Vagina (tissue), 2 donors: ENCODE measurements at regions not wholly inside any gene's neighbourhood (a gene's known extent, or its start where the extent isn't known, plus 50 kb on each side); places are given as distances from the start of the nearest gene placed in this dataset.

Experiments
- CTCF ChIP-seq, 3 experiments: fragments of 450-650 bp in 2 of 3; fragments of 200-600 bp in 1 of 3; sonication (generic) in 1 of 3; IDR thresholded peaks; one replicate each; pipeline ENCODE4 v1.5.1; 2017 to 2019; ENCODE audit warnings: antibody characterized with exemption in 3 of 3, mild to moderate bottlenecking in 2 of 3, moderate library complexity in 2 of 3
- POLR2A ChIP-seq, 2 donors: fragments of 450-650 bp; IDR thresholded peaks; one replicate each; pipeline ENCODE4 v1.6.1; 2017; ENCODE audit warnings: antibody characterized with exemption in 2 of 2, mild to moderate bottlenecking in 2 of 2, moderate library complexity in 2 of 2
- POLR2AphosphoS5 ChIP-seq, 2 donors: sonication (generic); formaldehyde crosslinking; IDR thresholded peaks; one replicate each; pipeline ENCODE4 v1.9.0; 2017; ENCODE audit warnings: antibody characterized with exemption in 2 of 2, mild to moderate bottlenecking in 2 of 2, low read depth in 1 of 2; ENCODE audit not compliant: insufficient read depth in 1 of 2

GRCh38 chr22:47392729-47393128 lies 630.3 kb downstream of the TBC1D22A start:
- TF ChIP-seq CTCF (IDR thresholded peaks at IDR 0.05) (no peak), POLR2AphosphoS5 (IDR thresholded peaks at IDR 0.05; ENCODE audit: insufficient read depth in 1 of 2, low read depth in 1 of 2) (no peak), POLR2A (IDR thresholded peaks at IDR 0.05) (no peak)
